GM12878 (cell line): ENCODE measurements at regions not wholly inside any gene's neighbourhood (a gene's known extent, or its start where the extent isn't known, plus 50 kb on each side); places are given as distances from the start of the nearest gene placed in this dataset.

Experiments
- ATAC-seq: fragments of 200-7000 bp; cut with Tn5 transposase; 3 replicates; pipeline ENCODE4 v1.9.1; 2020; ENCODE audit warnings: mild to moderate bottlenecking, moderate library complexity
- BruUV-seq: library from RNA; stranded (reverse); fragments of 400-500 nt; replicated peaks from 2 replicates; lab custom pipeline; 2021; lab: Mats Ljungman, UMichigan
- CTCF ChIA-PET: fragments of 300-600 bp; sonication (Branson Sonifier 250); formaldehyde crosslinking; extraction: SDS; loops from one replicate; lab custom pipeline; 2021; ENCODE audit warnings: inconsistent platforms; lab: Yijun Ruan, JAX
- POLR2A ChIA-PET: fragments of 350-600 bp; formaldehyde crosslinking; extraction: SDS; loops from one replicate; lab custom pipeline; 2021; ENCODE audit warnings: inconsistent platforms; lab: Charles Lee
- RAD21 ChIA-PET: fragments of 300-600 bp; sonication (Branson Sonifier 250); formaldehyde crosslinking; loops from one replicate; lab custom pipeline; 2023; ENCODE audit warnings: antibody characterized with exemption; ENCODE audit not compliant: unreplicated experiment; lab: Charles Lee
- SMC1A ChIA-PET: fragments of 300-600 bp; sonication (Branson Sonifier 250); formaldehyde crosslinking; loops from one replicate; lab custom pipeline; 2023; ENCODE audit not compliant: unreplicated experiment, uncharacterized antibody; lab: Charles Lee
- DNase-seq: peaks from one replicate; pipeline ENCODE4 v3.0.0-alpha.2; 2011; ENCODE audit warnings: low read depth, low spot score
- FAIRE-seq: peaks from 3 replicates; lab custom pipeline; 2011; peaks lifted over from hg19 to GRCh38; lab: Jason Lieb, UNC
- H2AFZ ChIP-seq: 2 replicates; pipeline ENCODE4 v1.6.0; 2011; ENCODE audit warnings: low read depth, low read length, control low read depth; ENCODE audit not compliant: control insufficient read depth
- H3K27ac ChIP-seq: 2 replicates; pipeline ENCODE4 v1.5.1; 2011; ENCODE audit warnings: control low read depth; ENCODE audit not compliant: control insufficient read depth, insufficient read depth
- H3K27me3 ChIP-seq, 2 experiments: replicated peaks in 1 of 2; 2 replicates each; pipeline versions ENCODE4 v1.6.0 to v1.6.1; 2011; ENCODE audit warnings: low read length in 1 of 2; ENCODE audit not compliant: control insufficient read depth in 2 of 2, insufficient read depth in 2 of 2
- H3K36me3 ChIP-seq, 2 experiments: 2 replicates each; pipeline ENCODE4 v1.5.1; 2011; ENCODE audit warnings: low read length in 1 of 2; ENCODE audit not compliant: control insufficient read depth in 2 of 2, insufficient read depth in 2 of 2
- H3K4me1 ChIP-seq: 2 replicates; pipeline ENCODE4 v1.6.1; 2011; ENCODE audit warnings: mild to moderate bottlenecking, low read length, moderate library complexity, mixed read lengths; ENCODE audit not compliant: control insufficient read depth, insufficient read depth
- H3K4me2 ChIP-seq: 2 replicates; pipeline ENCODE4 v1.6.0; 2011; ENCODE audit warnings: control low read depth; ENCODE audit not compliant: control insufficient read depth, insufficient read depth
- H3K4me3 ChIP-seq: fragments of 200-600 bp; sonication (generic); 2 replicates; pipeline ENCODE4 v1.5.1; 2016
- H3K79me2 ChIP-seq: 2 replicates; pipeline ENCODE4 v1.6.0; 2011; ENCODE audit warnings: low read length; ENCODE audit not compliant: control insufficient read depth, insufficient read depth
- H3K9ac ChIP-seq: 2 replicates; pipeline ENCODE4 v1.8.0; 2011; ENCODE audit warnings: low read length, control low read depth, mixed read lengths; ENCODE audit not compliant: control insufficient read depth, insufficient read depth
- H3K9me3 ChIP-seq: replicated peaks from 3 replicates; pipeline ENCODE4 v1.5.1; 2011; ENCODE audit warnings: mild to moderate bottlenecking, low read length; ENCODE audit not compliant: control insufficient read depth, insufficient read depth
- H4K20me1 ChIP-seq: 2 replicates; pipeline ENCODE4 v1.6.0; 2011; ENCODE audit not compliant: control insufficient read depth, insufficient read depth
- DPF2 ChIP-seq: fragments of 450-650 bp; IDR thresholded peaks from 2 replicates; pipeline ENCODE4 v1.6.1; 2017; ENCODE audit warnings: mild to moderate bottlenecking
- JUNB ChIP-seq: IDR thresholded peaks from 2 replicates; pipeline ENCODE4 v1.6.1; 2016; ENCODE audit warnings: antibody characterized with exemption, mild to moderate bottlenecking
- NR2C2 ChIP-seq: IDR thresholded peaks from 2 replicates; pipeline ENCODE4 v1.6.1; 2011; ENCODE audit warnings: borderline replicate concordance, low read depth; ENCODE audit not compliant: control insufficient read depth, insufficient read length
- NR2F1 ChIP-seq: fragments of 450-650 bp; conservative IDR thresholded peaks from 2 replicates; pipeline ENCODE4 v1.6.1; 2017; ENCODE audit warnings: mild to moderate bottlenecking
- SMAD1 ChIP-seq: fragments of 450-650 bp; IDR thresholded peaks from 2 replicates; pipeline ENCODE4 v1.6.1; 2018; ENCODE audit warnings: mild to moderate bottlenecking, low read depth; ENCODE audit not compliant: partially characterized antibody
- SMARCA5 ChIP-seq: fragments of 450-650 bp; IDR thresholded peaks from 2 replicates; pipeline ENCODE4 v1.6.1; 2017; ENCODE audit warnings: mild to moderate bottlenecking
- SUPT20H ChIP-seq: IDR thresholded peaks from 2 replicates; pipeline ENCODE4 v1.6.1; 2011; ENCODE audit warnings: low read depth, mild to moderate bottlenecking, low read length, moderate library complexity, borderline replicate concordance; ENCODE audit not compliant: control insufficient read depth
- ZNF207 ChIP-seq: fragments of 450-650 bp; IDR thresholded peaks from 2 replicates; pipeline ENCODE4 v1.6.1; 2014; ENCODE audit warnings: antibody characterized with exemption, mild to moderate bottlenecking, borderline replicate concordance
- WGBS: methylation state at CpG from one replicate; pipeline ENCODE4 v1.1.6; 2016; ENCODE audit warnings: low lambda C conversion rate; ENCODE audit not compliant: insufficient replicate concordance, insufficient coverage; ENCODE audit errors: missing lambda C conversion rate; 5-methylcytosine and 5-hydroxymethylcytosine counted together
- in situ Hi-C: fragments of 300-500 bp; cut with MboI; formaldehyde crosslinking; loops from 9 replicates; pipeline ENCODE4 v1.14.3; 2018; ENCODE audit warnings: mixed read lengths
- intact Hi-C: fragments of 100-400 bp; cut with micrococcal nuclease; formaldehyde crosslinking; loops from one replicate; pipeline ENCODE4 v1.14.2; 2022; ENCODE audit not compliant: unreplicated experiment
- TF ChIP-seq, protein P1 (sequence below): fragments of 450-650 bp; IDR thresholded peaks from 2 replicates; pipeline ENCODE4 v1.6.1; 2018; ENCODE audit warnings: borderline replicate concordance, mild to moderate bottlenecking; ENCODE audit not compliant: partially characterized antibody
- TF ChIP-seq, protein P2 (sequence below): fragments of 450-650 bp; IDR thresholded peaks from 2 replicates; pipeline ENCODE4 v1.6.1; 2017; ENCODE audit warnings: borderline replicate concordance
- TF ChIP-seq, protein P3 (sequence below): fragments of 150-350 bp; IDR thresholded peaks from 2 replicates; pipeline ENCODE4 v1.6.1; 2016; ENCODE audit warnings: low read depth, low read length
- TF ChIP-seq, protein P4 (sequence below): IDR thresholded peaks from 2 replicates; pipeline ENCODE4 v1.6.1; 2011; ENCODE audit warnings: borderline replicate concordance, low read depth, mild to moderate bottlenecking, moderate library complexity, low read length; ENCODE audit not compliant: insufficient read depth, poor library complexity, severe bottlenecking

DNA sequence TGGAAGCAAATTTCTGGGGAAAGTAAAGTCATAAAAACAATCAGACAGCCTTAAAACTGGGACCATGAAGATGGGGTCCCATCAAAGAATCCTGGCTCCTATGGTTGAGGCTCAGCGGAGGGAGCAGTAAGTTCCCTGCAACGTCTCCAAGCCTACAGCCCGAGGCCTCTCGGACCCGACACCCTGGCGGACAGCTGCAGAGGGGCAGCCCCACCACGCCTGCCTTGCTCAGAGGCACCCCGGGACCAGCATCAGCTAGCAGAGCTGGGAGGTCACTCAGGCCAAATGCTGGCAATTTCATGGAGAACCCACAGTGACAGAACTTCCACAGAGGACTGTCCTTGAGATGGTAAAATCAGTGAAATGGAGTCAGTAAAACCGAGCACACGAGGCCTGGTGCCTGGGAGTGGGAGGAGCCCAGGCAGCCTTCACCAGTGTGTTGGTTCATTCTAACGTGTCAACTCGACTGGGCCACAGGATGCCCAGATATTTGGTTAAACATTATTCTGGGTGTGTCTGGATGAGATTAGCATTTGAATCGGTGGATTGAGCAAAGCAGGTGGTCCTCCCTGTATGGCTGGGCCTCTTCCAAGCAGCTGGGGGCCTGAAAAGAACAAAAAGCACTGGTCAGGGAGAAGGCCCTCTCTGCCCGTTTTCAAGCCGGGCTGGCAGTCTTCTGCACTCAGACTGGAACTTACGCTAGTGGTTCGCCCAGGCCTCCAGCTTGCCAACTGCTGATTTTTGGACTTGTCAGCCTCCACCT, 96.2 kb upstream of the INSIG1 start:
- H4K20me1 ChIP-seq, result no peaks in the 10 kb centered on the region
- ChIA-PET RAD21 (no interaction called here), SMC1A (interaction anchor here (1.2 to 1.4 kb wide), 2 partner anchors 100 to 274 kb away, joined by 3 to 4 read pairs; no protein-coding TSS in a partner anchor), CTCF (interaction anchor here (0.7 to 2.3 kb wide), 3 partner anchors 11 to 288 kb away, joined by 3 to 7 read pairs (median 3); no protein-coding TSS in a partner anchor), POLR2A (interaction anchor here (1.1 kb wide), 1 partner anchor 96 kb away, joined by 3 read pairs; the partner anchor contains the start of gene INSIG1)
- no peak overlapping the region for H3K4me3 ChIP-seq
- intact Hi-C loops, result loop anchor here (10.0 kb wide), 3 partner anchors 367 to 553 kb away; partner anchors contain the start of gene RBM33
- BruUV-seq, result no TSS peak
- peaks cover 25% of the 10 kb centered on the region for H3K4me1 ChIP-seq
- DNase-seq (no peak), FAIRE-seq (no peak), ATAC-seq (no peak)
- H3K79me2 ChIP-seq, result no peaks in the 10 kb centered on the region
- H3K9me3 ChIP-seq, result peaks cover 5% of the 10 kb centered on the region; the same call in 2 of the 3 replicates
- H3K36me3 ChIP-seq, result no peaks in the 10 kb centered on the region
- TF ChIP-seq SMARCA5, result no peak
- TF ChIP-seq, protein P1, sequence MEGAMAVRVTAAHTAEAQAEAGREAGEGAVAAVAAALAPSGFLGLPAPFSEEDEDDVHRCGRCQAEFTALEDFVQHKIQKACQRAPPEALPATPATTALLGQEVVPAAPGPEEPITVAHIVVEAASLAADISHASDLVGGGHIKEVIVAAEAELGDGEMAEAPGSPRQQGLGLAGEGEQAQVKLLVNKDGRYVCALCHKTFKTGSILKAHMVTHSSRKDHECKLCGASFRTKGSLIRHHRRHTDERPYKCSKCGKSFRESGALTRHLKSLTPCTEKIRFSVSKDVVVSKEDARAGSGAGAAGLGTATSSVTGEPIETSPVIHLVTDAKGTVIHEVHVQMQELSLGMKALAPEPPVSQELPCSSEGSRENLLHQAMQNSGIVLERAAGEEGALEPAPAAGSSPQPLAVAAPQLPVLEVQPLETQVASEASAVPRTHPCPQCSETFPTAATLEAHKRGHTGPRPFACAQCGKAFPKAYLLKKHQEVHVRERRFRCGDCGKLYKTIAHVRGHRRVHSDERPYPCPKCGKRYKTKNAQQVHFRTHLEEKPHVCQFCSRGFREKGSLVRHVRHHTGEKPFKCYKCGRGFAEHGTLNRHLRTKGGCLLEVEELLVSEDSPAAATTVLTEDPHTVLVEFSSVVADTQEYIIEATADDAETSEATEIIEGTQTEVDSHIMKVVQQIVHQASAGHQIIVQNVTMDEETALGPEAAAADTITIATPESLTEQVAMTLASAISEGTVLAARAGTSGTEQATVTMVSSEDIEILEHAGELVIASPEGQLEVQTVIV, result no peak
- TF ChIP-seq JUNB, result no peak
- TF ChIP-seq, protein P2, sequence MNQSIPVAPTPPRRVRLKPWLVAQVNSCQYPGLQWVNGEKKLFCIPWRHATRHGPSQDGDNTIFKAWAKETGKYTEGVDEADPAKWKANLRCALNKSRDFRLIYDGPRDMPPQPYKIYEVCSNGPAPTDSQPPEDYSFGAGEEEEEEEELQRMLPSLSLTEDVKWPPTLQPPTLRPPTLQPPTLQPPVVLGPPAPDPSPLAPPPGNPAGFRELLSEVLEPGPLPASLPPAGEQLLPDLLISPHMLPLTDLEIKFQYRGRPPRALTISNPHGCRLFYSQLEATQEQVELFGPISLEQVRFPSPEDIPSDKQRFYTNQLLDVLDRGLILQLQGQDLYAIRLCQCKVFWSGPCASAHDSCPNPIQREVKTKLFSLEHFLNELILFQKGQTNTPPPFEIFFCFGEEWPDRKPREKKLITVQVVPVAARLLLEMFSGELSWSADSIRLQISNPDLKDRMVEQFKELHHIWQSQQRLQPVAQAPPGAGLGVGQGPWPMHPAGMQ, result no peak
- TF ChIP-seq, protein P3, sequence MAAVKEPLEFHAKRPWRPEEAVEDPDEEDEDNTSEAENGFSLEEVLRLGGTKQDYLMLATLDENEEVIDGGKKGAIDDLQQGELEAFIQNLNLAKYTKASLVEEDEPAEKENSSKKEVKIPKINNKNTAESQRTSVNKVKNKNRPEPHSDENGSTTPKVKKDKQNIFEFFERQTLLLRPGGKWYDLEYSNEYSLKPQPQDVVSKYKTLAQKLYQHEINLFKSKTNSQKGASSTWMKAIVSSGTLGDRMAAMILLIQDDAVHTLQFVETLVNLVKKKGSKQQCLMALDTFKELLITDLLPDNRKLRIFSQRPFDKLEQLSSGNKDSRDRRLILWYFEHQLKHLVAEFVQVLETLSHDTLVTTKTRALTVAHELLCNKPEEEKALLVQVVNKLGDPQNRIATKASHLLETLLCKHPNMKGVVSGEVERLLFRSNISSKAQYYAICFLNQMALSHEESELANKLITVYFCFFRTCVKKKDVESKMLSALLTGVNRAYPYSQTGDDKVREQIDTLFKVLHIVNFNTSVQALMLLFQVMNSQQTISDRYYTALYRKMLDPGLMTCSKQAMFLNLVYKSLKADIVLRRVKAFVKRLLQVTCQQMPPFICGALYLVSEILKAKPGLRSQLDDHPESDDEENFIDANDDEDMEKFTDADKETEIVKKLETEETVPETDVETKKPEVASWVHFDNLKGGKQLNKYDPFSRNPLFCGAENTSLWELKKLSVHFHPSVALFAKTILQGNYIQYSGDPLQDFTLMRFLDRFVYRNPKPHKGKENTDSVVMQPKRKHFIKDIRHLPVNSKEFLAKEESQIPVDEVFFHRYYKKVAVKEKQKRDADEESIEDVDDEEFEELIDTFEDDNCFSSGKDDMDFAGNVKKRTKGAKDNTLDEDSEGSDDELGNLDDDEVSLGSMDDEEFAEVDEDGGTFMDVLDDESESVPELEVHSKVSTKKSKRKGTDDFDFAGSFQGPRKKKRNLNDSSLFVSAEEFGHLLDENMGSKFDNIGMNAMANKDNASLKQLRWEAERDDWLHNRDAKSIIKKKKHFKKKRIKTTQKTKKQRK, result no peak
- TF ChIP-seq SMAD1, result no peak
- TF ChIP-seq ZNF207, result no peak
- no peak for TF ChIP-seq NR2C2
- no peak for TF ChIP-seq DPF2
- no peak for TF ChIP-seq NR2F1
- no peak for TF ChIP-seq SUPT20H
- TF ChIP-seq, protein P4, sequence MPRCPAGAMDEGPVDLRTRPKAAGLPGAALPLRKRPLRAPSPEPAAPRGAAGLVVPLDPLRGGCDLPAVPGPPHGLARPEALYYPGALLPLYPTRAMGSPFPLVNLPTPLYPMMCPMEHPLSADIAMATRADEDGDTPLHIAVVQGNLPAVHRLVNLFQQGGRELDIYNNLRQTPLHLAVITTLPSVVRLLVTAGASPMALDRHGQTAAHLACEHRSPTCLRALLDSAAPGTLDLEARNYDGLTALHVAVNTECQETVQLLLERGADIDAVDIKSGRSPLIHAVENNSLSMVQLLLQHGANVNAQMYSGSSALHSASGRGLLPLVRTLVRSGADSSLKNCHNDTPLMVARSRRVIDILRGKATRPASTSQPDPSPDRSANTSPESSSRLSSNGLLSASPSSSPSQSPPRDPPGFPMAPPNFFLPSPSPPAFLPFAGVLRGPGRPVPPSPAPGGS, result no peak
- in situ Hi-C loops, result loop anchor here (5.0 to 10.0 kb wide), 3 partner anchors 93 to 553 kb away; partner anchors contain the start of gene INSIG1
- no peak overlapping the region for H2AFZ ChIP-seq
- no peak overlapping the region for H3K9ac ChIP-seq
- no peak overlapping the region for H3K27ac ChIP-seq
- H3K4me2 ChIP-seq, result no peak overlapping the region
- WGBS, result 83% methylated on average over 17 of the region's 17 CpGs
- no peaks in the 10 kb centered on the region for H3K27me3 ChIP-seq
